CD4-positive, alpha-beta T cell (primary cell): ENCODE measurements at regions not wholly inside any gene's neighbourhood (a gene's known extent, or its start where the extent isn't known, plus 50 kb on each side); places are given as distances from the start of the nearest gene placed in this dataset.
"Not testable (repeated sequence)": the region's sequence is repeated elsewhere in the genome, so short reads cannot be mapped to it uniquely, and the experiment has no call there.

Experiments
- ATAC-seq: fragments of 200-7000 bp; cut with Tn5 transposase; one replicate; pipeline ENCODE4 v1.10.0; 2022; ENCODE audit warnings: mild to moderate bottlenecking; ENCODE audit not compliant: poor library complexity
- CTCF ChIA-PET: fragments of 350-600 bp; sonication (Branson Sonifier 250); formaldehyde crosslinking; loops from one replicate; lab custom pipeline; 2021; ENCODE audit warnings: antibody characterized with exemption, inconsistent platforms; lab: Charles Lee
- POLR2A ChIA-PET: fragments of 350-600 bp; sonication (Branson Sonifier 250); formaldehyde crosslinking; loops from one replicate; lab custom pipeline; 2021; ENCODE audit warnings: antibody characterized with exemption, inconsistent platforms; lab: Charles Lee
- DNase-seq, 14 experiments: peaks; one replicate each; pipeline ENCODE4 v3.0.0-alpha.2; 2013 to 2020; ENCODE audit warnings: mixed read lengths in 2 of 14
- H3K27ac ChIP-seq, 2 donors: one replicate each; pipeline versions ENCODE4 v1.5.1 to v1.7.0; 2013; ENCODE audit warnings: low read length in 2 of 2, low read depth in 1 of 2, mild to moderate bottlenecking in 1 of 2
- H3K27me3 ChIP-seq, 2 experiments: 1 replicate in 1 of 2; 2 replicates in 1 of 2; pipeline versions ENCODE4 v1.6.1 to v1.7.0; 2013; ENCODE audit warnings: low read length in 2 of 2, control low read depth in 1 of 2, mild to moderate bottlenecking in 1 of 2, moderate library complexity in 1 of 2; ENCODE audit not compliant: insufficient read depth in 2 of 2, control insufficient read depth in 1 of 2
- H3K36me3 ChIP-seq: one replicate; pipeline ENCODE4 v1.6.1; 2013; ENCODE audit warnings: low read length, control low read depth; ENCODE audit not compliant: insufficient read depth
- H3K4me1 ChIP-seq: one replicate; pipeline ENCODE4 v1.6.1; 2013; ENCODE audit warnings: low read length, control low read depth; ENCODE audit not compliant: insufficient read depth
- H3K4me3 ChIP-seq: one replicate; pipeline ENCODE4 v1.5.1; 2013; ENCODE audit warnings: mild to moderate bottlenecking, low read length, moderate library complexity
- H3K9me3 ChIP-seq, 2 experiments: 1 replicate in 1 of 2; 2 replicates in 1 of 2; pipeline versions ENCODE4 v1.6.1 to v1.7.0; 2013; ENCODE audit warnings: low read length in 2 of 2, mild to moderate bottlenecking in 2 of 2, control low read depth in 1 of 2, moderate library complexity in 1 of 2; ENCODE audit not compliant: control insufficient read depth in 1 of 2, insufficient read depth in 1 of 2
- H3K27ac Mint-ChIP-seq: one replicate; pipeline ENCODE4 v1.8.0; 2020; ENCODE audit warnings: mixed read lengths
- H3K27me3 Mint-ChIP-seq: one replicate; pipeline ENCODE4 v1.8.0; 2021; ENCODE audit warnings: mixed read lengths
- H3K36me3 Mint-ChIP-seq: one replicate; pipeline ENCODE4 v1.8.0; 2021; ENCODE audit warnings: low read depth, mixed read lengths
- H3K4me1 Mint-ChIP-seq: one replicate; pipeline ENCODE4 v1.8.0; 2021; ENCODE audit warnings: low read depth, mixed read lengths
- H3K4me3 Mint-ChIP-seq: one replicate; pipeline ENCODE4 v1.8.0; 2020; ENCODE audit warnings: mild to moderate bottlenecking, mixed read lengths
- H3K9me3 Mint-ChIP-seq: one replicate; pipeline ENCODE4 v1.8.0; 2020; ENCODE audit warnings: mixed read lengths
- intact Hi-C, 2 experiments: fragments of 100-400 bp; cut with DNase I in 1 of 2; cut with micrococcal nuclease in 1 of 2; formaldehyde crosslinking; loops; one replicate each; pipeline versions ENCODE4 v1.15.1 to v1.9.0; 2023 to 2025; cut with DNase I, micrococcal nuclease
- TF ChIP-seq, protein P1 (sequence below): fragments of 200-600 bp; IDR thresholded peaks from one replicate; pipeline ENCODE4 v1.8.0; 2022; ENCODE audit warnings: antibody characterized with exemption, mild to moderate bottlenecking

GRCh38 chr18:39571511-39571910 is 2005.9 kb upstream of the CELF4 start:
- H3K36me3 ChIP-seq: no peaks in the 10 kb centered on the region
- no peak overlapping the region for H3K4me3 ChIP-seq
- H3K4me3 Mint-ChIP-seq: no peak overlapping the region
- H3K4me1 ChIP-seq: no peaks in the 10 kb centered on the region
- H3K27ac Mint-ChIP-seq: no peak overlapping the region
- DNase-seq (peak in 1 of 14 experiments; percentile 6), ATAC-seq (no peak)
- no peaks in the 10 kb centered on the region for H3K27me3 Mint-ChIP-seq
- intact Hi-C loops: no loop called here
- TF ChIP-seq, protein P1, sequence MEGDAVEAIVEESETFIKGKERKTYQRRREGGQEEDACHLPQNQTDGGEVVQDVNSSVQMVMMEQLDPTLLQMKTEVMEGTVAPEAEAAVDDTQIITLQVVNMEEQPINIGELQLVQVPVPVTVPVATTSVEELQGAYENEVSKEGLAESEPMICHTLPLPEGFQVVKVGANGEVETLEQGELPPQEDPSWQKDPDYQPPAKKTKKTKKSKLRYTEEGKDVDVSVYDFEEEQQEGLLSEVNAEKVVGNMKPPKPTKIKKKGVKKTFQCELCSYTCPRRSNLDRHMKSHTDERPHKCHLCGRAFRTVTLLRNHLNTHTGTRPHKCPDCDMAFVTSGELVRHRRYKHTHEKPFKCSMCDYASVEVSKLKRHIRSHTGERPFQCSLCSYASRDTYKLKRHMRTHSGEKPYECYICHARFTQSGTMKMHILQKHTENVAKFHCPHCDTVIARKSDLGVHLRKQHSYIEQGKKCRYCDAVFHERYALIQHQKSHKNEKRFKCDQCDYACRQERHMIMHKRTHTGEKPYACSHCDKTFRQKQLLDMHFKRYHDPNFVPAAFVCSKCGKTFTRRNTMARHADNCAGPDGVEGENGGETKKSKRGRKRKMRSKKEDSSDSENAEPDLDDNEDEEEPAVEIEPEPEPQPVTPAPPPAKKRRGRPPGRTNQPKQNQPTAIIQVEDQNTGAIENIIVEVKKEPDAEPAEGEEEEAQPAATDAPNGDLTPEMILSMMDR: no peak
- peaks cover 2% of the 10 kb centered on the region for H3K9me3 Mint-ChIP-seq
- H3K27ac ChIP-seq: no peak overlapping the region
- CTCF ChIA-PET: no interaction called here
- peaks cover 4 to 5% of the 10 kb centered on the region in 2 experiments for H3K9me3 ChIP-seq
- H3K36me3 Mint-ChIP-seq: no peaks in the 10 kb centered on the region
- no peaks in the 10 kb centered on the region for H3K4me1 Mint-ChIP-seq
- POLR2A ChIA-PET: no interaction called here
- no peaks in the 10 kb centered on the region for H3K27me3 ChIP-seq

GRCh38 chr18:39565551-39566230 is 2000.1 kb upstream of the CELF4 start:
- intact Hi-C loops, H3K36me3 Mint-ChIP-seq, H3K4me1 ChIP-seq, H3K36me3 ChIP-seq, DNase-seq, H3K9me3 Mint-ChIP-seq, H3K27ac ChIP-seq, H3K27me3 ChIP-seq, ATAC-seq, POLR2A ChIA-PET, CTCF ChIA-PET, H3K9me3 ChIP-seq, H3K4me3 Mint-ChIP-seq, H3K4me1 Mint-ChIP-seq, H3K4me3 ChIP-seq, H3K27ac Mint-ChIP-seq, H3K27me3 Mint-ChIP-seq: not testable (repeated sequence)

DNA sequence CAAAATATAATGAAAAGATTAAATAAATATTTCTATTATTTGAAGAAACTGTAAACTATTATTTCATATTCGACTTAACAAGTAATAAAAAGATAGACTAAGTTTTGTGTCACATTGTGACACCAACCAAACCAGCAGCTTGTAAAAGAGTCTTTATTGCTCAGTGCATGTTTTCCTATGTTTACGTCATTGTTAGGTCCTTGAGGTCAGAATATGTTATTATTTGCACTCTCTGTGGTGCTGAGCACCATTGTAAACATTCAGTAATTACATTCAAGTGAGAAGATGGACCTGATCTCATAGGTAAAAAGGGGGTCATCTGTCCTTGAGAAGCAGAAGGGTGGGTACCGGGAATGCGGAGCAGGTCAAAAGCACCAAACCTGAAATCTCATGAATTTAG is 1999.1 kb upstream of the CELF4 start:
- H3K27ac ChIP-seq: no peak overlapping the region
- no peaks in the 10 kb centered on the region for H3K36me3 ChIP-seq
- no peak for ATAC-seq
- Mint-ChIP-seq H3K36me3 (no peaks in the 10 kb centered on the region), H3K27me3 (no peaks in the 10 kb centered on the region), H3K27ac (no peak overlapping the region), H3K4me3 (no peak overlapping the region), H3K4me1 (no peaks in the 10 kb centered on the region), H3K9me3 (peaks cover 3% of the 10 kb centered on the region)
- ChIA-PET POLR2A (no interaction called here), CTCF (no interaction called here)
- no peak for DNase-seq
- H3K4me3 ChIP-seq: no peak overlapping the region
- H3K9me3 ChIP-seq: no peaks in the 10 kb centered on the region
- no peaks in the 10 kb centered on the region for H3K4me1 ChIP-seq
- H3K27me3 ChIP-seq: no peaks in the 10 kb centered on the region
- intact Hi-C loops: no loop called here
- TF ChIP-seq, protein P1: no peak

DNA sequence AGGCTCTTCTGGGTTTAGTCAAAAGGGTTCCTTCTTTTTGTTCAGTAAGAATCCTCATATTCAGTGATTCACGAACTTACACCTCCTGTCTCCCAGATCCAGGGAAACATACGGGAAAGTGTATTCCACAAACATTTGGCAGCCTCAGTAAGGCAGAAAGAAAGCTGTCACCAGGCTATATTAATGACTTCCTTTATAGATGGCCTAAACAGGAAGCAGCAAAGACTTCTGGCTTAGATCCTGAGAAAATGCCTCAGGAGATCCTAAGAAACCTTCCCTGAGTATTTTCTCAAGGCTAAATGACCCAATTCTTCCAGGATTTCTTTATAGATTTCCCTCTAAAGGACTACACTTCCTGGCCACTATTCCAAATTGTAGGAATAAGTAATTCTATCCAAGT is 1995.5 kb upstream of the CELF4 start:
- DNase-seq: no peak
- Mint-ChIP-seq H3K4me1 (no peaks in the 10 kb centered on the region), H3K27me3 (no peaks in the 10 kb centered on the region), H3K36me3 (no peaks in the 10 kb centered on the region), H3K27ac (no peak overlapping the region), H3K9me3 (peaks cover 3% of the 10 kb centered on the region), H3K4me3 (no peak overlapping the region)
- TF ChIP-seq, protein P1: no peak
- H3K36me3 ChIP-seq: no peaks in the 10 kb centered on the region
- POLR2A ChIA-PET: no interaction called here
- H3K4me3 ChIP-seq: no peak overlapping the region
- H3K4me1 ChIP-seq: no peaks in the 10 kb centered on the region
- H3K27ac ChIP-seq: no peak overlapping the region
- no peak for ATAC-seq
- intact Hi-C loops: no loop called here
- H3K9me3 ChIP-seq: no peaks in the 10 kb centered on the region
- CTCF ChIA-PET: no interaction called here
- no peaks in the 10 kb centered on the region for H3K27me3 ChIP-seq
